Omental fat pad (tissue), 3 donors: ENCODE measurements at regions not wholly inside any gene's neighbourhood (a gene's known extent, or its start where the extent isn't known, plus 50 kb on each side); places are given as distances from the start of the nearest gene placed in this dataset.

Experiments used
- ATAC-seq: fragments of 150-250 bp; one replicate; pipeline ENCODE4 v1.9.1; 2016; ENCODE audit warnings: mild to moderate bottlenecking, moderate library complexity; ENCODE audit not compliant: low FRiP score
- DNase-seq: peaks from one replicate; pipeline ENCODE4 v3.0.0-alpha.2; 2019; ENCODE audit warnings: low spot score
- CTCF ChIP-seq, 3 donors: fragments of 450-650 bp; IDR thresholded peaks; one replicate each; pipeline ENCODE4 v1.5.1; 2016 to 2017; ENCODE audit warnings: antibody characterized with exemption in 3 of 3, mild to moderate bottlenecking in 3 of 3, moderate library complexity in 2 of 3

- ATAC-seq (no peak), DNase-seq (no peak)
- no peak for TF ChIP-seq CTCF (IDR thresholded peaks at IDR 0.05)
These were observed 85.6 kb upstream of the FRMD4A start for GRCh38 chr10:14416308-14416700.

- TF ChIP-seq CTCF (IDR thresholded peaks at IDR 0.05) = no peak
- DNase-seq (no peak), ATAC-seq (no peak)
These were observed 85.1 kb upstream of the FRMD4A start for GRCh38 chr10:14415676-14416307.

- DNase-seq = no peak
- no peak for ATAC-seq
- TF ChIP-seq CTCF (IDR thresholded peaks at IDR 0.05) = no peak
These were observed 84.2 kb upstream of the FRMD4A start for GRCh38 chr10:14414901-14415300.

- TF ChIP-seq CTCF (IDR thresholded peaks at IDR 0.05) = no peak
- DNase-seq (no peak), ATAC-seq (no peak)
These were observed 82.8 kb upstream of the FRMD4A start for GRCh38 chr10:14413523-14413922.

GRCh38 chr10:14412624-14413023 lies 81.9 kb upstream of the FRMD4A start:
- no peak for DNase-seq

GRCh38 chr10:14409856-14410458 lies 79.2 kb upstream of the FRMD4A start:
- ATAC-seq (no peak), DNase-seq (no peak)
- no peak for TF ChIP-seq CTCF (IDR thresholded peaks at IDR 0.05)

More at GRCh38 chr10:14412624-14413023, 81.9 kb upstream of the FRMD4A start:
- no peak for ATAC-seq
- no peak for TF ChIP-seq CTCF (IDR thresholded peaks at IDR 0.05)

GRCh38 chr10:14409247-14409646 lies 78.5 kb upstream of the FRMD4A start:
- no peak for TF ChIP-seq CTCF (IDR thresholded peaks at IDR 0.05)
- DNase-seq (no peak), ATAC-seq (no peak)
